Adipose tissue (tissue), 3 donors: ENCODE measurements at regions not wholly inside any gene's neighbourhood (a gene's known extent, or its start where the extent isn't known, plus 50 kb on each side); places are given as distances from the start of the nearest gene placed in this dataset.

Source experiments
- H3K27ac ChIP-seq: one replicate; pipeline ENCODE4 v1.5.1; 2013; ENCODE audit warnings: low read depth, low read length
- WGBS, 3 donors: extraction: QIAGEN DNeasy Blood & Tissue Kit; methylation state at CpG; one replicate each; pipeline ENCODE4 v1.1.7; 2013; 5-methylcytosine and 5-hydroxymethylcytosine counted together
- donor health status: healthy with polysubstance abuse.
- donor health status: Bipolar disorder and iron deficiency.
- donor health status: healthy.

DNA sequence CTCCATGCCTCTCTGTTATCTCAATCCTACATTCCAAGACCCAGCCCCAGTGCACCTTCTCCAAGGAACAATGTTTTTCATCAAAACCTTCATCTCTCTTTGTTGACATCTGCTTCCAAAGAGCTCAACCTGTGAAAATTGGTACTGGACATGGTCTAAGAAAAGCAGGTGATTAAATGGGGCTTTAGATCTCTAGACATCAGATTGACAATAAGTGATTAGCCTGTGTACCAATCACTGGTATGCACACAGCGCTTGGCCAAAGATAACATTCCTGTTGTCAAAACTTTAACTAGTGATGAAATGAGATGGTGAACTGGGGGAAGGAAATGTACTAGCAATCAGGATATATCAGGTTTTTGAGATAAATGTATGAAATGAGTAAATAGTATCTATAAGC is 183.3 kb downstream of the TDRD15 start:
- no peak overlapping the region for H3K27ac ChIP-seq
- WGBS, 3 donors, result 28 to 86% (median 79%) methylated on average over 1 of the region's 1 CpG

DNA sequence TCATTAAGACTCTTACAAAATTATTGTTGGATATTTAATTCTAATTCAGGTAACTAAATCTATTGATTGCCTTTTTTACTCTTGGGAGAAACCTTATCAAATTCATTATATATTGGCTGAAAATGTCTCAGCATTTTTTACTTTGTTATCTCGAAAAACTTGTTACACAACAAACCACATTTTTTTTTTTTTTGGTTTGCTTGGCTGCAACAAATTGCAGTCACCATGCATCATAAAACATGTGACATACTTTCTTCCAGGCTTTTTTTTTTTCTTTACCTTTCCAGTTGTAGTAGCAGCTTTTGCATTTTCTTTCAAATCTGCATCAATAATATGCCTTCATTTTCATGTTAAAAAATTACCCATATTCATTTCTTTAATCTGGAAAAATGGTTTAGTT is 186.7 kb downstream of the TDRD15 start:
- no peak overlapping the region for H3K27ac ChIP-seq
- WGBS, 3 donors, result 16 to 35% (median 27%) methylated on average over 1 of the region's 1 CpG

DNA sequence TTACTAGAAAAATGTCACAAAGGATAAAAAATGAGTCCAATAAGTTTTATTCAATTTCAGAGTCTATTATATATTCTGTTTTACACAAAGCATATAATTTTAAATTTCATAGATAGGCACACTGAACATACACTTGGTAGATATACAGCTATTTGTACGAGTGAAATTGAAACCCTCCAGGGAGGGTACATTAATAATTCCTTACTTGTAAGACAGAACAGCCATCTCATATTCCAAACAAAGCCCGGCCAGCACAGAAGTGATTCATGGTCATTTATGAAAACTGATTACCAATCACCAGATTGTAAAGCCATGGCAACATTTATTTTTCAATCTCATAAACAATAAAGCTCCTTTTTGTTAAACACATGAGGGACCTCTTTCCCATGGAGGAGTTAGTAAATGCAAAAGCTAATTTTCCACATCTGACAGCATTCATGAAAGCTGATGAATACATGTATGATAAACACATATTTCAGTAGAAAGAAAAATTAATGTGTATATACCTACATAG is 190.6 kb downstream of the TDRD15 start:
- H3K27ac ChIP-seq, result no peak overlapping the region
- 50 to 74% (median 72%) methylated on average over 2 of the region's 2 CpGs for WGBS, 3 donors

DNA sequence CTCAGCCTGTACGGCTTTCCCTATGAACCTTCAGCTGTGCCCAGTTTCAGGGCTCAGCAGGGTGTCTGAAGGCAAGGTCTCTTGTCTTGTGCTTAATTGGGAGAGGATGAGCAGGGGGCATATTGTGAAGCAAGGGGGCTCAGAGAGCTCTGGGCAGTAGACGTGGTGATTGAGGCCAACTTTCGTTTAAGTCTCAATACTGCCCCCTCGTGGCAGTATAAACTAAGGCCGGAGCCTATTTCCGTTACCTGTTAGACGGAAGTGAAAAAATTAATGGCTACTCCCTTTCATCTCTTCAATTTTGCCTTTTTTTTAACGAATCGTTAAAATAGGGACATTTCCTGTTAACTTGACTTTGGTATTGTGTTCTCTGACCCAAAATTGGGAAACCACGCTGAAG is 193.4 kb downstream of the TDRD15 start:
- H3K27ac ChIP-seq, result no peak overlapping the region
- WGBS, 3 donors, result 19 to 30% (median 20%) methylated on average over 10 of the region's 10 CpGs

DNA sequence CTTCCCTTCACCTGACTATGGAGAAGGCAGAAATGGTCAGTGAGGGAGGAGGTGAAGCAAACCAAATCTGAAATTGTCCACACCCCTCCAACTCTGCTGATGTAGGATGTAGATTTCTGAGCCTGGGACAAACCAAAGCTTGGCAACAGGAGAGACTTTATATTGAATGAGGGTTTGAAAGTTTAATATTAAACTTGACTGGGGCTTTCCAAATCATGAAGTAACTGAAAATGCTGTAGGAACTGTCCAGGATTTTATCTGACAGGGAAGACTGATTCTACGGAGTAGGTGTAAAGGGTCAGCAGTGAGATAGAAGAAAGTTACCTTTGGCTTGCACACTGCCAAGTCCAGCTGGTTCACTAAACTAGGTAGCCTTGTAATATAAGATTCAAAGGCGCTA is 194.5 kb downstream of the TDRD15 start:
- WGBS, 3 donors, result 64 to 89% (median 87%) methylated on average over 2 of the region's 2 CpGs
- H3K27ac ChIP-seq, result no peak overlapping the region

DNA sequence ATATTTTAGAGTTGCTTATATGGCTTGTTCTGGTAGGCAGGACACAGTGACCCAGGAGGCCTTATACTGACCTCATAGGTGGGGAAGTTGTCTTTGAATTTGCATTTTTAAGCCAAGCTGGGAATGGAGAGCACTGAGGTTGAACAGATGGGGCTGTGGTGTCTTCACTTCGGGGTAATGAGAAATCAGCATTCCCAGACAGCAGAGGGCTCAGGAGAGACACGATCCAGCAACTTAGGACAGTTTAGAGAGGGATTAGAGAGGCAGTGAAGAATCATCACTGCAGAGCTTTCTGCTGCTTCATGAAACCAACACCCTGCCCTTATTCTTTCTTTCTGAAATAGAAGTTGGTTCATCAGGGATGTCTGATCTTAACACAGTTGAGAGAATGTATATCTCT is 202.4 kb downstream of the TDRD15 start:
- 45 to 54% (median 48%) methylated on average over 2 of the region's 2 CpGs for WGBS, 3 donors
- H3K27ac ChIP-seq, result no peak overlapping the region

DNA sequence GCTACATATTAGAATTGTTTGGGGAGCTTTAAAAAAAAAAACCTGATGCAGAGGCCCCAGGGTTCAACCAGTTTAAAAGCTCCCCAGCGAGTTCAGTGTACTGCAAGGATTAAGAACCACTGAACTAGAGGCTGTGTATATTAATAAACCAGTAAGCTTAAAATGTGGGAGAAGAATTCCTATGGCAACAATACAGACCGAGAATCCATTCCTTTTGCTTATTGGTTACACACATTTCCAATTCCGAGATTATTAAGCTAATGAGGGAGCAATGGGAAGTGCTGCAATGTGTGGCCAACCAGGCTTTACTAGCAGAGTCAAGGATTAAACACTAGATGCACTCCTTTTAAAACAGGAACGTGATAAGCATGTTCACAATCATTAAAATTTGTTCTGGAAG is 204.4 kb downstream of the TDRD15 start:
- 56 to 68% (median 67%) methylated on average over 4 of the region's 4 CpGs for WGBS, 3 donors
- no peak overlapping the region for H3K27ac ChIP-seq

DNA sequence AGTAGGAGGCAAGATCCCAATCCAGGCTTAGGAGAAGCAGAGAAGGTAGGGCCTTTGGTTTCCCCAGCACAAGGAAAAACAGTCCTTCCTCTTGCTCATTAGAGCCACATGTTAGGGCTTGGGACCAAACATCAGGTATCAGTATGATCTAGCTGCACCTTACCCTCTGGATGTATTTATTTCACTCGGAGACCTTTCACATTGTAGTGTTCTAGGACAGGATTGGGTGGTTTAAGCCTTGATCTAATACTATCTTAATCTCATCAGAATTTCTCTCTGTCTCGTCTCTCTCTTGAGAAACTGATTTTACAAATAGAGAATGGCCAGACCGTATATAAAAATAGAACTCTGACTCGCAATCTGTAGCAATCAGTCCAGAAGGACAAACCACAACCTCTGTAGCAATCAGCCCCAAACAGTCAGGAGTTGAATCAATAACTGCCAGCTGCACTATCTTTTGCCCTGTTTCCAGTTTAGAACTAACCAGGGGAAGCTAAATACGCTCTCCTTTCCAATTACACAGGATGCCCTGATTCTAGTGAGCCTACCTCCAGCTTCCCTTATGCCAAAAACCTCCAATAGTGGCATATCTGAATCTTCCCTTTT is 207.1 kb downstream of the TDRD15 start:
- 39 to 65% (median 53%) methylated on average over 5 of the region's 5 CpGs for WGBS, 3 donors
- H3K27ac ChIP-seq, result no peak overlapping the region

DNA sequence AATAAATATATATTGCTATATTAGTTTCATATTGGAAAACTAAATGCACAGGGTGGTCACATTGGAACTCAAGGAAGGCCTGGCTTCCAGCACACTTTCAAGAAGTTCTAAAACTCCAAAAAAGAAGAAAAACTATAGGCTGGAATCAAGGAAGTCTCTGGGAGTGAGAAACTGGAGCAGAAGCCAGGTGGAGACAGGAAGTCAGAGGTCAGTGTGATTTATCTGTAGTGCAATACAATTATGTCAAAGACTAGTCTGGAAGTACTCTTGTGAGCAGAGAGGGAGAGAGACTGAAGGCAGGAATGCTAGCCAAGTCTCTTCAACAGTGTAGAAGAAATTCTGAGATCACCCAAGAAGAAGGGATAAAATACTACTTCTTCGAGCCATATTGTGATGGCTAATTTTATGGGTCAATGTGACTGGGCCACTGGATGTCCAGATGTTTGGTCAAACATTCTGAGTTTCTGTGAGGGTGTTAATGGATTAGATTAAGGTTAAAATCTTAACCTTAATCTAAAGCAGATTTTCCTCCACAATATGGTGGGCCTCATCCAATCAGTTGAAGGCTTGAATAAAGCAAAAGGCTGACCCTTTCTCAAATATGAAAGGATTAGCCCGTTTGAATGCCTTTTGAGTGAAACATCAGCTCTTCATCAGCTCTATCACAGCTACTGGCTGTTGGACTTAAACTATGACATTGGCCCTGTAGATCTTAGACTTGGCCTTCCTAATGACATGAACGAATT is 208.0 kb downstream of the TDRD15 start:
- 75% methylated on average over 3 of the region's 3 CpGs for WGBS, 3 donors

DNA sequence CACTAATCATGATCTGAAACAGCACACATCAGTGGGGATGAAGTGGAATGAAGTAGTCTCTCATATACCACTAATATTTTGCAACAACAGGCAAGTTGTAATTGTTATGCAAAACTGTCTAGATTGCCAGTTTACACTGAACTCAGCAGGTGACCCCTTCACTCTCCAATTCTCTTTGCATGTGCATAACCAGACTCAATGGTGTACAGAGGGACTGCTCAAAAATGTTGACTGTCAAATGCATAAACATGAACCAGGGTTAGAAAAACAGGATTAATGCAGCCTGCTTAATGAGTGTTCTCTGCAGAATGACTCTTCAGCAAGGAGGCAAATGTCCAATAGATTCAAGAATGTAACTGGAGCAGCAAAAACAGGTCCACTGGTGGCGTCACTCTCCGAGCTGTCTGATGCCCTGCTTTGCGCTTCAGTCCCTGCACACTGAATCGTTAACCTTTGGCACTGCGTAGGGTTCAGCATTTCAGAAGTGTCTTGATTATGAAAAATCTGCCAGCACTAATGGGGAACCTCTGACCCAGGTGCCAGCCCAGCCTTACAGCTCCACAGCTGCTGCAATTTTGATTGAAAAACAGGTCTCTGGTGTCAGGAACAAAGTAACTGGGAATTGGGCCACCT is 209.3 kb downstream of the TDRD15 start:
- H3K27ac ChIP-seq, result no peak overlapping the region
- 29 to 73% (median 70%) methylated on average over 5 of the region's 5 CpGs for WGBS, 3 donors

More for the DNA sequence above, 208.0 kb downstream of the TDRD15 start:
- no peak overlapping the region for H3K27ac ChIP-seq

DNA sequence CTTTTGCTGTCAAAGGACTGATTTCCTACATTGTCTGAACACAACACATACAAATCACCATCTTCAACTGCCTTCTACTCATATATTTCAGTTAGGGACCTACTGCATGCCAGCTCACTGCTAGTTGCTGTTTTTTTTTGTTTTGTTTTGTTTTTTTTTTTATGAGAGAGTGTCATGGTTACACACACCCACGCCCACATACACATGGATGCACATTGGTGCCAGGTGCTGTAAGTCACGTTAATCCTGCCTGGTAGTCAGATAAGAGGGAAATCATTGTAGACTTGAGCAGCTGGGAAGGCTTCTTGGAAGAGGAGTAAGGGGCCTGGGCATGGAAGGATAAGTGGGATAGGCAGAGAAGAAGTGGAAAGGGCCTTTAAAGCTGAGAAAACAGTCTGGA is 209.9 kb downstream of the TDRD15 start:
- 40 to 56% (median 45%) methylated on average over 2 of the region's 2 CpGs for WGBS, 3 donors
- no peak overlapping the region for H3K27ac ChIP-seq

DNA sequence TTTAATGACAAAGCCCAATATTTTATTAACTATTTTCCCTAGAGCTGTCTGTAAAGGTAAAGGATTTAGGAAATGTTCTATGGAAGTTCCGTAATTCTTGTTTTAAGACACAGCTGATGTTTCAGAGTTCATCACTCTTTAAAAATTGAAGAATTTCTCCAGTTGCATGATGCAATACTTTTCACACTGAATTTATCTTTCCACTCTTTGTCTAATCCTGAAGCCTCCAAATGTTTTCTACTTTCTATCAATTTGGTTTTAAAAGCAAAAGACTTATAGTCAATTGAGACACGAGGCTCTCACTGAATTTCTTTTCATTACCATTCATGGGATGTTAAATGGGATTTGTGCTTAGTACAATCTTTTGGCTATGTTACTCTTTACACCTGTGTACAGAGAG is 223.2 kb downstream of the TDRD15 start:
- H3K27ac ChIP-seq, result no peak overlapping the region
- 79 to 94% (median 87%) methylated on average over 2 of the region's 2 CpGs for WGBS, 3 donors

DNA sequence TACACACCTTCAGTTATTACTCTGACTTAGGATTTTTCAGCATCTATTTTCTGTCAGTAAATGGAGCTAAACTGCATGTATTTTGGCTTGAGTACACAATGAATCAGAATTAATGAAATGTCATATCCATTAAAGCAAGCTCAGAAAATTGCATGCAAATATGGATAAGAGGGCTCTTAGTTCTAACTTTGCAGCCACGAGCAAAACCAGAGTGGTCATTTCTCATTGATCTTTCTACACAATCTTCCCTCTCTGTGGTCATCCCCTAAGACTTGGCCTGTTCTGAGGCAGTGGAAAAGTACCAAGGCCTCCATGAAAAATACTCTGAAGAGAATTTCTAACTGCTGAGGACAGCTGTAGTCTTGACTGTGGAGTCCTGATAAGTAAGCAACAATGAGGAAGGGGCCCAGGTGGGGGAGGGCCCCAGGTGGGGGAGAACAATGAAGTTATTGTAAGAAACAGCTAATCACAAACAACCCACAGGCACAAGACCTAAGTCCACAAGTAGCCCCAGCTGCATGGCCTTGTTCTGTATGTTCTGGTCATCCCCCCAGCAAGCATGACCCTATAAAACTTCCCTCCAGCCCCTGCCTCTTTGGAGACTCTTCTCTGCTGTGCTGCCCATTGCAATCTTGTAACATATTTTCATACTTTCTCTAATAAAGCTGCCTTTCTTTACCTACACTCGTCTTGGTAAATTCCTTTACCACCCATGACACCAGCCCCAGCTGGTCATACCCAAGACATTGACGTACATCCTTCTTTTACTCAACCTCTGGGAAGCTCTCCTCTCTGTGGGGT is 230.3 kb downstream of the TDRD15 start:
- 53 to 75% (median 72%) methylated on average over 3 of the region's 3 CpGs for whole genome bisulfite sequencing, 3 donors

DNA sequence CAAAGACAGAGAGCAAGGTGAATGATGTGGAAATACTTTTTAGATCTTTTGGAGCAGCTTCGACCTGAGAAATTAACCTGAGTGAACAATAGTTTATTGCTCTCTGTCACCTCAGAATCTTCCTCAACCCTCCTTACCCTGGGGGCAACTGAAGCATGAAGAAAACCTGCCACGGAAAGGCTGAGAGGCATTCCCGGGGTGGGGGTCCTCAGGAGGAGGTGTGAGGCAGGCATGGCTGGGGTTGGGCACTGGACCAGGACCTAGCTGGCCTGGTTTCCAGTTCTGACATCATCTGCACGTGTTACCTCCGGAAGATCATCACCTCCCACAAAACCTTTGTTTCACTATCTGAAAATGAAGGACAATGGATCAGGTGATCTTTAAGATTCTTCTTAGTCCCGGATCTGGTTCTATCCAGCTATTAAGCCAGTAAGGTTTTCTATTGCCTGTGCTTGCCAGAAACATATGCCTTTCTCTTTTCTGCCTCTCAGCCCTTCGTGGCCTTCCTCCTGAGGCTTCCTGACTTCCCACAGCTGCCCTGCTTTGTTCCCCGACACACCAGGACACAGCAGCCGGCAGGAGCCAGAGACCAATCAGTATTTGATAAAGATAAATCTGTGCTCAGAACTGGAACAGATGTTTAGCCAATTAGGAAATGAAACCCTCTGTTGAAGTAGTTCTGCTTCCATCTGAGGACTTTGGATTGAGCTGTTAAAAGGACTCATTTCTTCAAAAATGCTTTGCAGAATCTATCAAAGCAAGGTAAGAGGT is 232.5 kb downstream of the TDRD15 start:
- 31 to 43% (median 41%) methylated on average over 9 of the region's 9 CpGs for WGBS, 3 donors
- H3K27ac ChIP-seq, result no peak overlapping the region

More for the DNA sequence above, 230.3 kb downstream of the TDRD15 start:
- no peak overlapping the region for H3K27ac ChIP-seq

DNA sequence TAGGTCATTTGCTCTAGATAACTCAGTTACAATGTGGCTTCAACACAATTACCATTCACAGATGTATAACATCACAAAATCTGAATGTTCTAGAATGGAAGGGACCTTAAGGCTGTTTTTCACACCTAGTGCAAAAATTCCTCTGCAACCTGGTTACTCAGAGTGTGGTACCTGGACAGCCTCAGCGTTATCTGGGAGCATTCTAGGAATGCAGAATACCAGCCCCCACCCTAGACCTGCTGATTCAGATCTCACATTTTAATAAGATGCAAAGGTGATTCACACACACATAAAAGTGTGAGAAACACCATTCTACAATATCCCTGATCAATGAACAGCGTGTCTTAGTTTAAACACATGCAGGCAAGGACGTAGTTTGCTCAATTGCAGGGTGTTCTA is 233.1 kb downstream of the TDRD15 start:
- H3K27ac ChIP-seq, result no peak overlapping the region
- WGBS, 3 donors, result 50 to 83% (median 78%) methylated on average over 3 of the region's 3 CpGs

DNA sequence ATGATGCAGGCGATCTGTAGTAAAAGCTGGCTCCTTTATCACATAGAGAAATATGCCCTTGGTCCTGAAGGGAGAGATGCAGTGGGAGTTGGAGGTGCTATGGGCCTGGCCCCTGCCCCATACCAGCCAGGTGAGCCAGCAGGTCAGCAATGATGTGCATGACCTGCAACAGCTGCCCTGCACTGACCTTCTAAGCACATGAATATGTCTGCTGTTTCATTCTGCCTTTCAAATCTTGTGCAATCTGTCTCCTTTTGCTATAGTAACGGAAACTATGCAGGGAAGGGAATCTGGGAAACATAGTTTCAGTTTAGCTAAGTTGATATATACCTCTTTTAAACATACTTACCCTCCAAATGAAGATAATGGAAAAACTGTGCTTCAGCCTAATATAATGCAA is 235.2 kb downstream of the TDRD15 start:
- H3K27ac ChIP-seq, result no peak overlapping the region
- WGBS, 3 donors, result 72 to 81% (median 72%) methylated on average over 2 of the region's 2 CpGs

DNA sequence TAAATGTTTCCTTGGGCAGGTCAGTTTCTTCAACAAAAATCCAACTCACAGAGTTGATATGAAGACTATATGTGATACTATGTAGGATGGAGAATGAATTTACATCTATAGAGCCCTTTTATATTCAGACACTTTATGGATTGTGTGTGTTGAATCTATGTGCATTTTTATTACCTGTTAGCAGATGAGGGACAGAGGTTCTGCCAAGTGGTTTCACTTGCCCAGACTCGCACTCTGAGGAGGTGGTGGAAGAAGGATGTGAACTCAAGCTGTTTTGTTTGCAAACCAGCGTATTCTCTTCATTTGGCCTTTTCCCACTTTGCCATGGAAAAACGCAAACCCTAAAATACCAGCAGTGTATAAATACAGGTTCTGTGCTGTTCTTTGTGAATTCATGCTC is 237.6 kb downstream of the TDRD15 start:
- no peak overlapping the region for H3K27ac ChIP-seq
- 76 to 91% (median 90%) methylated on average over 3 of the region's 3 CpGs for WGBS, 3 donors

DNA sequence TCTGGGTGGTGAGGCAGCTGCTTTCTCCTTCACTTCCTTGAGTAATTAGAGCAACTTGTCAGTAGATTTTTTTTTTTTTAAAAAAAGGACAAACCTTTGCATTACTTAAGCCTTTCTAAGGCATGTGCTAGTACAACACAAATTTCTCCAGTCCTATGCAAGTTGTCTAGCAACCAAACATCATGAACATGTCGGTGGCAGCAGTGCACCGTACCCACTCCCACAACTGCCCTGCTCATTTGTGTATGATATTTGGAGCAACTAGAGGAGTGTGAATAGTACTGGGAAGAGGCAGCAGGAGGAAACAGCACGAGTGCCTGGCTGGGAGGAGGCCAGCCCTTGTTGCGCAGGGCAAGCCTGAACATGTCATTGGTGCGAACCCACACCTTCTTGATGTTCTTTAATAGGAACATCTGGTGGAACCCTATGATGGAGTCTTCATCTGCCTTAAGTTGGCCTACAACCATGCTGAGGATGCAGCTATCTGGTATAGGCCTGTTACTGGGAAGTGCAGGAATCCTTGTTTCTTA is 238.3 kb downstream of the TDRD15 start:
- no peak overlapping the region for H3K27ac ChIP-seq
- 73 to 90% (median 85%) methylated on average over 5 of the region's 5 CpGs for WGBS, 3 donors
